HG03060 (cell line): ENCODE measurements at regions not wholly inside any gene's neighbourhood (a gene's known extent, or its start where the extent isn't known, plus 50 kb on each side); places are given as distances from the start of the nearest gene placed in this dataset.

Source experiments
- ATAC-seq: cut with Tn5 transposase; IDR thresholded peaks from one replicate; pipeline ENCODE4 v1.9.1; 2021; ENCODE audit warnings: low read depth, moderate number of reproducible peaks; ENCODE audit not compliant: unreplicated experiment

DNA sequence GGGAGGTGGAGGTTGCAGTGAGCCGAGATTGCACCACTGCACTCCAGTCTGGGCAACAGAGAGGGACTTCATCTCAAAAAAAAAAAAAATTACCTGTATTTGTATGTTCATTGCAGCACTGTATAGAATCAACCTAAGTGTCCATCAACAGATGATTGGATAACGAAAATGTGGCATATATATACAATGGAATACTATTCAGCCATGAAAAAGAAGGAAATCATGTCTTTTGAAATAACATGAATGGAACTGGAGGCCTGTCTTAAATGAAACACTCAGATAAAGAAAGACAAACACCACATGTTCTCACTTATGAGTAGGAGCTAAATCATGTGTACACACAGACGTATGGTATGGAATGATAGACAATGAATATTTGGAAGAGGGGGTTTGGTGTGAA lies 59.4 kb upstream of the MEF2A start:
- ATAC-seq, result no peak

DNA sequence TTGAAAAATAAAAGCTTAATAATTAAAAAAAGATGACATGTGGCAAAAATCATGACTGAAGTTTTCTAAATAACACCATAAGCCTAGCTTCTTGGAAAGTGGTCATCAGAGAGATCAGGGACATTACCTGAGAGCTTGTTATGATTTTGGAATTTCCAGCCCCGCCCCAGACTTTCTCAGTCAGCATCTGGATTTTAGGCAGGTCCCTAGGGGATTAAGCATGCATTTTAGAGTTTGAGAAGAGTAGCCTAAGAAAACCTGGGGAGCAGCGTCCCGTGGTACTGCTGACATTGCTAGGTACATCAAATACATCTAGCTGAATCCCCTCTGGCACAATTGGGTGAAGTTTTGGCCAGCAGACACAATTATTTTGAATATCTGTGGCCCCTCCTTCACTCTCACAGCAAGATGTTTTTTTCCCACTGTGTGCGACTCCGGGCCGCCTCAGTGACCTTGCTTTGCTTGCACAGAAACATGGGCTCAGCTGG lies 58.7 kb upstream of the MEF2A start:
- no peak for ATAC-seq

- ATAC-seq, result no peak
These were observed 58.1 kb upstream of the MEF2A start for GRCh38 chr15:99507504-99508310.

- no peak for ATAC-seq
These were observed 57.5 kb upstream of the MEF2A start for GRCh38 chr15:99508311-99508645.

- ATAC-seq, result no peak
These were observed 56.9 kb upstream of the MEF2A start for GRCh38 chr15:99508852-99509251.

- no peak for ATAC-seq
These were observed 55.9 kb upstream of the MEF2A start for GRCh38 chr15:99509686-99510461.

- ATAC-seq, result no peak
These were observed 54.3 kb upstream of the MEF2A start for GRCh38 chr15:99511531-99511865.

DNA sequence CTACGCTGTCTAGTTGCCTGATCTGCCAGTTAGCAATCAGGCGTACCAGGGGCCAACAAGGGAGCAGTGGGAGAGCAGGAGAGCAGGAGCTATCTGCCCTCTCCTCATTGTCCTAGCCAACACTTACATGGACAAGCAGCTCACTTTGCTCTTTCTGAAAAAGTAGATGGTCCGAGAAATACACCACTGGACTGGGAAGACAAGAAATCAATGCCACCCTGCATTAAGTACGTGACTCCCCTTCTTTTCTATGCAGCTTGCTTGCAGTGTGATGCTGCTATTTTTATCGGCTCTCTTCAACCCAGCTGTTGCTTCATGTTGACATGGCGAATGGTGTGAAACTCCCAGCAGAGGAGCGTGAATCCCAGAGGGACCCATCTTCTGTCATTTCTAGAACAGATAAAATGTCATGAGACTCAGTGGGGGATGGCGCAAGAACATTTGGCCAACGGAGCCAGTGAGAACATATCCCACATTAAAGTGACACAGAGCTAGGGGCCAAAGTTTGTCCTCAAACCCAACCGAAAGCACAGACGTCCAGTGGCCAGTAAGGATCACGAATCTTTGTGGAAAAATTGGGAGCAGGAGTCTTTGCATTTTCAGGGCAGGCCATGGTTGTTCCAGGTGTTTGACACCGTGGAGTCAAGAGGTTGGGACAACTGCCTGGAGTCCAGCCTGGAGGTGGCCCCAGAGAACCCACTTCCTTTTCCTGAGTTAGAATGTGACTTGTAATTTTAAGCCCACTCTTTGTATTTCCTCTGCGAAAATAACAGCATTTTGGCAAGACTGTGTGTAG lies 53.7 kb upstream of the MEF2A start:
- ATAC-seq, result peak; percentile 63

GRCh38 chr15:99514306-99514705 lies 51.5 kb upstream of the MEF2A start:
- no peak for ATAC-seq
